Neural crest cell (in vitro differentiated cells): ENCODE measurements at regions not wholly inside any gene's neighbourhood (a gene's known extent, or its start where the extent isn't known, plus 50 kb on each side); places are given as distances from the start of the nearest gene placed in this dataset.

ENCODE experiments used
- DNase-seq: peaks from one replicate; pipeline ENCODE4 v3.0.0; 2021; ENCODE audit warnings: low read depth, mixed read lengths, low spot score
- H3K27ac Mint-ChIP-seq: one replicate; pipeline ENCODE4 v1.8.0; 2021; ENCODE audit warnings: mild to moderate bottlenecking, mixed read lengths; ENCODE audit not compliant: unreplicated experiment
- H3K27me3 Mint-ChIP-seq: 2 replicates; pipeline ENCODE4 v1.8.0; 2021; ENCODE audit warnings: low read depth, mild to moderate bottlenecking, mixed read lengths
- H3K36me3 Mint-ChIP-seq: 2 replicates; pipeline ENCODE4 v1.8.0; 2021; ENCODE audit warnings: low read depth, mild to moderate bottlenecking, mixed read lengths
- H3K4me1 Mint-ChIP-seq: 2 replicates; pipeline ENCODE4 v1.8.0; 2021; ENCODE audit warnings: mixed read lengths
- H3K4me3 Mint-ChIP-seq: one replicate; pipeline ENCODE4 v1.8.0; 2021; ENCODE audit warnings: mild to moderate bottlenecking, mixed read lengths
- H3K9me3 Mint-ChIP-seq: 2 replicates; pipeline ENCODE4 v1.8.0; 2021; ENCODE audit warnings: mixed read lengths
- TF ChIP-seq, protein P1 (sequence below): fragments of 200-600 bp; sonication (generic); conservative IDR thresholded peaks from 2 replicates; pipeline ENCODE4 v1.5.0; 2021; ENCODE audit warnings: antibody characterized with exemption, mild to moderate bottlenecking

DNA sequence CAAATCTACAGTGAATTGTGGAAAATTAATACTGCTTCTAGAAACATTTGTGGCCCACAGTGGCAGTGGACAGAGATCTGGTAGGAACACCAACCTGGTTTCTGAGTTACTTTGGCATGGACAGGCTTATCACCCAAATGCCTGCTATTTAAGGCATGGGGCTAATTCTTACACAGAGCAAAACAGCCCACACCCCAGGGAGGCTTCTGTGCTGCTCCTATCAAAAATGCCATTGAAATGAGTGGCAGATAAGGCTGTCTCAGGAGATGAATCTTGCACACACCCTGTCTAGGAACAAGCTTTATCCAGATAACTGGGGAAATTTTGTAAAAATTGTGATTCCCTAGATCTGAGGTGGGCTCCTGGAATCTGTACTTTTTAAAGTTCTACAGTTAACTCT lies 307.1 kb downstream of the TLE1 start:
- no peaks in the 10 kb centered on the region for H3K9me3 Mint-ChIP-seq
- peaks cover 4% of the 10 kb centered on the region for H3K27me3 Mint-ChIP-seq
- H3K27ac Mint-ChIP-seq, result no peak overlapping the region
- no peak overlapping the region for H3K4me3 Mint-ChIP-seq
- H3K36me3 Mint-ChIP-seq, result no peaks in the 10 kb centered on the region
- DNase-seq, result no peak
- TF ChIP-seq, protein P1, sequence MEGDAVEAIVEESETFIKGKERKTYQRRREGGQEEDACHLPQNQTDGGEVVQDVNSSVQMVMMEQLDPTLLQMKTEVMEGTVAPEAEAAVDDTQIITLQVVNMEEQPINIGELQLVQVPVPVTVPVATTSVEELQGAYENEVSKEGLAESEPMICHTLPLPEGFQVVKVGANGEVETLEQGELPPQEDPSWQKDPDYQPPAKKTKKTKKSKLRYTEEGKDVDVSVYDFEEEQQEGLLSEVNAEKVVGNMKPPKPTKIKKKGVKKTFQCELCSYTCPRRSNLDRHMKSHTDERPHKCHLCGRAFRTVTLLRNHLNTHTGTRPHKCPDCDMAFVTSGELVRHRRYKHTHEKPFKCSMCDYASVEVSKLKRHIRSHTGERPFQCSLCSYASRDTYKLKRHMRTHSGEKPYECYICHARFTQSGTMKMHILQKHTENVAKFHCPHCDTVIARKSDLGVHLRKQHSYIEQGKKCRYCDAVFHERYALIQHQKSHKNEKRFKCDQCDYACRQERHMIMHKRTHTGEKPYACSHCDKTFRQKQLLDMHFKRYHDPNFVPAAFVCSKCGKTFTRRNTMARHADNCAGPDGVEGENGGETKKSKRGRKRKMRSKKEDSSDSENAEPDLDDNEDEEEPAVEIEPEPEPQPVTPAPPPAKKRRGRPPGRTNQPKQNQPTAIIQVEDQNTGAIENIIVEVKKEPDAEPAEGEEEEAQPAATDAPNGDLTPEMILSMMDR, result no peak
- peaks cover 20% of the 10 kb centered on the region for H3K4me1 Mint-ChIP-seq

DNA sequence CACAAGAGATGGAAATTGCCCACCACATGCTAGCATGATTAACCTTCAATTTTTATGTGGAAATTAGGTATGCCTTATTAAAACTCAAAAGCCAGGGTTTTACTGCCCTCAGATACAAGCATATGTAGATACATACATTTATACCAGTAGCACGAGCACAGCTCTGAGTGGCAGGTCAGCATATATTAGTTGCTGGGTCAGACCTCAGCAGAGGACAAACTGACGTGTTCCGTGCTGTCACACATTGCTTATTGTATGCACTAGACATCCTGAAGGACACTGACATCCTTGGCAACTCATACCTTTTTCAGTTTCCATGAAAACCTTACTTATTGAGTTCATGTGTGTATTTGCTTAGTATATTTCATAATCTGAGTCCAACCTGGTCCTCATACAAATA lies 307.7 kb downstream of the TLE1 start:
- peaks cover 10% of the 10 kb centered on the region for H3K27me3 Mint-ChIP-seq
- no peaks in the 10 kb centered on the region for H3K36me3 Mint-ChIP-seq
- H3K4me3 Mint-ChIP-seq, result no peak overlapping the region
- H3K27ac Mint-ChIP-seq, result no peak overlapping the region
- TF ChIP-seq, protein P1, result no peak
- peaks cover 25% of the 10 kb centered on the region for H3K4me1 Mint-ChIP-seq
- DNase-seq, result no peak
- H3K9me3 Mint-ChIP-seq, result no peaks in the 10 kb centered on the region

DNA sequence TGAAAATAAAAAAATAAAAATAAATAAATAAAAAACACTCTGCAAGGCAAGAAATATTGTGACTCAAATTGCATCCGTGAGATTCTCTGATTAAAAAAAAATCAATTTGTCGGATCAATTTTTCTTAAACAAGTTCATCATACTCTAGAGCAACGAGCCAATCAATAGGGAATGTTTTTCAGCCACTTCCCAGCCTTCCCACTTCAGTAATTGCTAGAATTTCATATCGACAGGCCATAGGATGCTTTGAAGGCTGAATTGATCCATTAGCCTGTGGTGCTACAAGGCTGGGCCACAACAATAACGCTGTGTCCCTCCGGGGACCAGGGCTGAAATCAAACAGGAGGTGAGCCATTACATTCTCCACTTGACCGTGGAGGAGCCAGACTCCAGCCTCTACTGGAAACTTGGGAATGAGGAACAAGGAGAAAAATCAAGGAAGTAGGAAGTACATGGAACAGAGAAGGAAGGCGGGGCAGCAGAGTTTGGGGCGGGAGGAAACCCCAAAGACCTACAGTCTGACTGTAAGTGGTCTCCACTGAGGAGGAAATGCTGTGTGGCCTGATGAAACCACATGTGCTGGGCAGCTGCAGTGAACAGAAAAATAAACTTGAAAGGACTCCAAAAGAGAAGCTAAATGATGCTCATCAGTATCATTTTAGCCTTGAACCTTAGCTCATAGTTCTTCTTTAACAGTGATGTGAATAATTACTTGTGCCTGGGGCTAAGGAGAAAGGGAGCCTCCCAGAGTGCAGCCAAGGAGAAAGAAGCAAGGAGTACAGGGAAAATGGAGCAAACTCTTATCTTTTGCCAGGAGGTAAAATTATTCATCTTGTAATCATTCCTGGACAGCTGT lies 308.6 kb downstream of the TLE1 start:
- Mint-ChIP-seq H3K27ac (no peak overlapping the region), H3K9me3 (no peaks in the 10 kb centered on the region), H3K36me3 (no peaks in the 10 kb centered on the region), H3K27me3 (peaks cover 19% of the 10 kb centered on the region), H3K4me1 (peaks cover 35% of the 10 kb centered on the region), H3K4me3 (no peak overlapping the region)
- TF ChIP-seq, protein P1, result no peak
- no peak for DNase-seq

DNA sequence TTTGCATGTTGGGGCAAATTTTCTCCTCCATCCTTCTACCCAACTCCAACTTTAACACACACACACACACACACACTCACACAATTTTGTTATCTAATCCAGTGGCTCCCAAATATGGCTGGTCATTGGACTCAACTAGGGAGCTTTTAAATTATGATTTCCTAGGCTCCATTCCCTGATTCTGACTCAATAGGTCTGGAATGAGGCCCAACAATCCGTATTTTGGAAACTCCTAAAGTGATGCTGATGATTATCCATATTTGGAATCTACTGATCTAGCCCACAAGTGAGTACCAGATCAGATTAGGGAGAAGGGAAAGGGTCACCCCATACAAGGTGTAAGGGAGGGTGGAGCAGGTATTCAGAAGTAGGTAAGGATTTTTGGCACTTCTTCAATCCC lies 309.7 kb downstream of the TLE1 start:
- Mint-ChIP-seq H3K36me3 (no peaks in the 10 kb centered on the region), H3K27me3 (peaks cover 27% of the 10 kb centered on the region), H3K27ac (no peak overlapping the region), H3K4me1 (peaks cover 41% of the 10 kb centered on the region), H3K9me3 (no peaks in the 10 kb centered on the region), H3K4me3 (no peak overlapping the region)
- TF ChIP-seq, protein P1, result no peak
- no peak for DNase-seq

DNA sequence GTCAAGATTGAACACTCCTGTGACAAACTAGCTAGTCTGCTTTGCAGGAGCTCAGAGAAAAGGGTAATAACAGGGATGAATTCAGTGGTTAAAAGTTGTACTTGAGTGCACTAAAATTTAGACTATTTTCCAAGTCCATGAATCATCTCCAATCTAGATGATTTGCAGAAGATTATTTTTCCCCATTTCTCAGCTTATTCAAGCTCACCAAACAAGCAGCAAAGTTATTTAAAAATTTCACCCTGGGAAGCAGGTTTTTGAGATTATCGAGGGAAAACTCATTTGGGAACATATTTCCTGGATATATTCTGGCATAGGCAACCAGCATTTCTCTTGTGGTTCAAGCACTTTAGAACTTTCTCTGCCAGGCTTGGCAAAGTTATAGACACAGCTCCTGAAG lies 311.4 kb downstream of the TLE1 start:
- Mint-ChIP-seq H3K36me3 (no peaks in the 10 kb centered on the region), H3K4me3 (no peak overlapping the region), H3K4me1 (peaks cover 59% of the 10 kb centered on the region), H3K27ac (no peak overlapping the region), H3K9me3 (no peaks in the 10 kb centered on the region), H3K27me3 (peaks cover 38% of the 10 kb centered on the region)
- TF ChIP-seq, protein P1, result no peak
- no peak for DNase-seq
